HG02852 (cell line): ENCODE measurements at regions not wholly inside any gene's neighbourhood (a gene's known extent, or its start where the extent isn't known, plus 50 kb on each side); places are given as distances from the start of the nearest gene placed in this dataset.

ENCODE experiments used
- ATAC-seq: cut with Tn5 transposase; IDR thresholded peaks from one replicate; pipeline ENCODE4 v1.9.1; 2021; ENCODE audit warnings: mild to moderate bottlenecking, moderate library complexity; ENCODE audit not compliant: unreplicated experiment

DNA sequence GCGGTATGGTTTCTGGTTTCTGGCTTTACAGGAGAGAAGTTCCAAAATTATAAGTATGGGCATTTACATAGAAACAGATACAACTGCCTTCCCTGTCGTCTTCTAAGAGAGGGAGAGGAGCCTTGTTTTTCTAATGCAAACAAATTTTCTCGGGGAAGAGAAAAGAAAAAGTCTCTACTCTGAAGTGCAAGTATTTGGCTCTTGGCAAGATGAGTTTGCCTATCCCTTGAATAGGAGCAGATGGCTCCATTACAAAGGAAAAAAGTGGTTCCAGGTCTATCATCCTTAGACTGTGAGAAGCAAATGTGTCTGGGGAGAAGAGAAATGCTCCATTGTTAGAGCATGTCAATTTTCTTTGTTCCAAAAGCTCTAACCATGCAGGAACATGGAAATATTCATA lies 455.6 kb downstream of the BUD13 start:
- ATAC-seq = no peak

DNA sequence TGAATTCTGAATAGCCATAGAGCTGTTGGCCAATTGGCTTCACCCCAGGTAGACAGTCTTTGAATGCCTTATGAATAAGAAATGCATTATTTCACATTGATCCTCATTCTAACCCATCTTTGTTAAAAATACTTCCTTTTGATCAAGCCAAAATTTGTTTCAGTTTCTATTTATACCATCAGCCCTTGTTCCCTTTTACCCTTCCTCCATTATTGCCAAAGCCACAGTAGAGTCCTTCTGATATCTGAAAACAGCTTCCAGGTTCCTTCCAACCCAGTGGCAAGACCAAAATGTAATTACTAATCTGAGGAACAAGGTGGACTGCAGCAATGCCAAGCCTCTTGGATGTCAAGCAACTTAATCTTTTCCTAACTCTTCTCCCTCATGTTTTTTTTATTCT lies 458.8 kb downstream of the BUD13 start:
- ATAC-seq = no peak

DNA sequence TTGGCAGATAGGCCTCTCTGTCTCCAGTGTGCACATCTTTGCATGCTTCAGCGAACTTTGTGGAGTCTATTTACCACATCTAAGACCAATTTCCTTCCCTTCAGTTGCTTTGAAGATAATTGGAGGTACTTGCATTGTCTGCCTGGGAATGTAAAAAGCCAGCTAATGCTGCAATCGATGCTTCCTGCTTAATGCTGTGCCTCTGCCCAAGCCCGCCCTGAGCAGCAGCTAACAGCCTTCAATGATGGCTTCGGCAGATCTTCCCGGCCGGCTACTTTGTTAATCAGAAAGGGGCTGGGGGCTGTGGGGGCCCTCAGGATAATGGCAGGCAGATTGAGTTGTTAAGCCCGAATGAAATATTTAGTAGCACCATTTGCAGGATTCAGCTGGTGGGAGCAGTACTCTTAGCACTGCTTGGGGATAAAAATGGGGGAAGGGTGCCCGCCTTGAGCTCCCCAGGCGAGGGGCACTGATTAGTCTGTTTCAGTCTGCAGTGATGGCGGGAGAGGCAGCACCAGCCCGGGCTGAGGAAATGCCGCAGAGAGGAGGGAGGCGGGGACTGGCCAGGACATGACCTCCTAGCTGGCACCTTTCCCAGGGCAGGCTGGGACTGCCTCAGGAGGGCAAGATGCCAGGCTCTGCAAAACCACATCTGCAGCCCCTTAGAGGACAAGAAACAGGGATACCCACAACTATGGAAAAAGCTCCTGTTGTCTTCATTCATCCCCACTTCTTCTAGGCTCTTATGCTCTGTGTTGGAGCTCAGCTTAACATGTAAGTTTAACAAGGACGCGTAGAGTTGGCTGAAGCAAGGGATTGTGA lies 460.0 kb downstream of the BUD13 start:
- ATAC-seq = no peak

DNA sequence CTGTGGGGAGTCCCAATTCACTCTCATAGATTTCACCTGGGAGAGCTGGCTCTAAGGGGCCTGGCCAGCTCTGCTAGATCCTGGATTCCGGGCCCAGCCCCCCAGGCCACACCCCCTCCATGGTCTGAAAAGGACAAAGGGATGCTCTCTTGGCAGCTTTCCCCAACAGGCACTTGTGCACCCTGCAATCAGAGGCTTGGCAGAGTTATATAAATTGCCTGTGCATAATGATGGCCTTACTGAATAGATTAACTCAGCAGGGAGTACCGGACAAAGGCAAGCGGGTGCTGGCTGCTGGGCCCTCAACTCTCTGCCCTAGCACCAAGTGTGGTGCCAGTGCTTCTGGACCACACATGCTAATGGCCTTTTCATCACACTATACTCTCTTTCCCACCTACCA lies 461.6 kb downstream of the BUD13 start:
- ATAC-seq = no peak

DNA sequence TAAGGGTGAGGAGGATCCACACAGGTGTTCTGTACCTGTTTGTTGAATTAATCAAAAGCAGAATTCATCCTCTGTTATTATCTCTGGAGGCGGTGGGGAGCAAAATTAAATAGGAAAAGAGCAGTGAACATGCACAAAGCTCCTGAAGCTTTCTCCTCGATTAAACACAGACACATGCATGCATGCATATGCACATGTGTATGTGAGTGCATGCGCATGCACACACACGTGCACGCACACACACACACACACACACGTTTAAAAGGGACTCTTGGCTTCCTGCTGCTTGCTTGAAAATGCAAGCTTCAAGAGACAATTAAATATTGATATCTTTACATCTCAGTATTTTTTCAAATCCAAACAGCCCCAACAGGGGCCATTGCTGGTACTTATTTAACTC lies 462.1 kb downstream of the BUD13 start:
- ATAC-seq = no peak

DNA sequence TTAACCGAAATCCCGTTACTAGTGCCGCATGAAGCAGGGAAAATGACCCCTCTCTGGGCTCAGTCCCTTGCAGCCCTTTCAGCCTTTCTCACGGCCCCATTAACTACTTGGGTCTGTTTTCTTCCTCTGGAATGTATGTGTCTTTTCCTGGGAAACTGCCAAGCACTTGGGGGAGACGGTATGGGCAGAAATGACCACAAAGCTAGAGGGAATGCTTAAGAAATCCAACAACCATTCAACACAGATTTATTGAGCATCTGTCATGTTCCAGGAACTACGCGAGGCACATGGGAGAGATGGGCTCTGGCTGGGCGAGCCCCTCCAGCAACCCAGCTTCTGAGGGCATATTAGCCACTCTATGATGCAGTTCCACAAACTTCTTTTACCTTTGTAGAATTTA lies 462.6 kb downstream of the BUD13 start:
- no peak for ATAC-seq

DNA sequence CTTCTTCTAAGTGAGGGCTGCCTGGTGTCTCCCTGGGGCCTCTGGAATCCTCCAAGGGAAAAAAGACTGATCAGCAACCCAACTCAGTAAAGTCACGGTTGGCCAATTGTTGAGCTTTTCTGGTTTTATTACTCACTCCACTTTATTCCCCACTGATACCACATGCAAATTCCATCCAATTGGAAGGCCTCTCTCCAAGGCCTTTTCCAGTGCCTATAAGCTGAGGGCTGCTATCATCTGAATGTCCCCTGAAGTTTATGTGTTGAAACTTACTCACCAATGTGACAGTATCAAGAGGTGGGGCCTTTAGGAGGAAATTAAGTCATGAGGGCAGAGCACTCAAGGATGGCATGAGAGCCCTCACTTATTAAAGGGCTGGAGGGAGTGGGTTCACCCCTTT lies 463.3 kb downstream of the BUD13 start:
- ATAC-seq = no peak

DNA sequence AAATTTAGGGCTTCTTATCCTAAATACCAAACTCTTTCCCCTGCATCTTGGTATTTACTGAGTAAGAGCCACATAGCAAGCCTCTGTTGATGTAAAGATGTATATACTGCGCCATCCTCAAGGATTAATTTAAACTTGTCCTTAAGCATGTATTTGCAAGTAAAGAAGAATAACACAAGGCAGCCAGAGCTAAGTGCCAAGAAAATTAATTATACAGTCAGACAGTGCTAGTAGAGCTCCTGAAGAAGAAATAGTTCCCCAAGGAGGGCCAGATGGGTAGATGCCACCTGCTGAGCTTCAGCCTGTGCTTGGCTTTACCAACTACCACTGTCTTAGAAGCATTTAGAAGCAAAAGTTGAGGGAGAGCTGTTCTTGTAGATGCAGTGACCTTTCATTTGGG lies 470.0 kb downstream of the BUD13 start:
- ATAC-seq = no peak

DNA sequence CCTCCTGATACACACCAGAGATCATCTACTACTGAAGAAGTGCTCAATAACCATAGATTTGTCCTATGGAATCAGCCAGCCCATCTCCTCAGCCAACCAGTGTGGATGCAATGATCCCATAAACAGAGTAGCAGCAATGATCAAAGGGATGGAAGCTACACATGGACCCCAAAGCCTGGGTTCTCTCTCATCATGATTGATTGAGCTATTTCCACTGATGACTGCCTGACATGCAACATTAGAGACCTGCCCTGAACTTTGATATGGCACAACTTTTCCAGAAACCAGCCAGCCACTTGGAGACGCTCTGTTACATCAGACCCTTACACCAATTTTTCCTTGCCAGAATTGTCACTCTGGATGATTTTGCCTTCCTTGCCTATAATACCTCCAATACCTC lies 471.6 kb downstream of the BUD13 start:
- ATAC-seq = no peak

DNA sequence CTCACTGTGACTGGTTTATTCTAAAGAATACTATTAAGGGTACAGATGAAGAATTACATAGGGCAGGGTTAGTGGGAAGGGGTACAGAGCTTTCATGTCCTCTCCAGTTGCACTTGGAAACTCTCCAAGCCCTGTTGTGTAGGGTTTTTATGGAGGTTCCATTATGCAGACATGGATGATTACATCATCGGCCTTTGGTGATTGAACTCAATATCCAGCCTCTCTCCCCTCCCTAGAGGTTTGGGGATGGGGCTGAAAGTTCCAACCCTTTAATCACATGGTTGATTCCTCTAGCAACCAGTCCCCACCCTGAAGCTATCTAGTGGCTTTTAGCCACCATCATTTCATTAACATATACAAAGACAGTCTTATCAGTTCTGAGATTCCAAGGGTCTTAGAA lies 472.6 kb downstream of the BUD13 start:
- ATAC-seq = no peak

DNA sequence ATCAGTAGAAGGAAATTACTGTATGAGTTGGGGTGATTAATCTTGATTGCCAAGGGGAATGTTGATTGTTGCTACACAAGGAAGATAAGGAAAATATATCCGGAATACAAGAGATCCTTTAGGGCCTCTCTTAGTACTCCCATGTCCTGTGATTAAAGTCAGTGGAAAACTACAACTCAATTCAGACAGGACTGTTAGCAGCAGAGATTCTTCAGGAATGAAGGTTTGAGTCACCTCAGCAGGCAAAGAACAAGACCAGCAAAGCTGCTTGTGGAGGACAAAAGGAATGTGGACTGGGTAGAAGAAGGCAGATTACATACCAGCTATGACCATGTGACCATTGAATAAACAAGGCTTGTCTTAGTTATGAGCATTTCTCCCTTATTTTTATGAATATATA lies 478.2 kb downstream of the BUD13 start:
- no peak for ATAC-seq

DNA sequence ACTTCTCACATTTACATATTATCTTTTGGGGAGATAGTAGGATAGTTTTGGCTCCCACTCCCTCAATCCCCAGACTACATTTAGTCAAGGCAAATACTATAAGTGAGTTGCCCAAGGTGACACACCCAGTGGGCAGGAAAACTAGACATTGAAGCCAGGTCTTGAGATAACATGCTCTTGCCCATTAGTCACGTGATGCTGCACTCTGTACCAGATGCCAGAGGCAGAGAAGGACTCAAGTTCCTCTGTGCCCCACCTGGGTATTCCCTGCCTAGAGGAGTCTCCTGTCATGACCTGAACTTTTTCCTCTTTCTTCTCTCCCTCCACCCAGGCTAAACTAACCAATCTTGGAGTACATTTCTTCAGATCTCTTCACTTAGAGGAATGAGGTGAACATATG lies 484.9 kb downstream of the BUD13 start:
- no peak for ATAC-seq

DNA sequence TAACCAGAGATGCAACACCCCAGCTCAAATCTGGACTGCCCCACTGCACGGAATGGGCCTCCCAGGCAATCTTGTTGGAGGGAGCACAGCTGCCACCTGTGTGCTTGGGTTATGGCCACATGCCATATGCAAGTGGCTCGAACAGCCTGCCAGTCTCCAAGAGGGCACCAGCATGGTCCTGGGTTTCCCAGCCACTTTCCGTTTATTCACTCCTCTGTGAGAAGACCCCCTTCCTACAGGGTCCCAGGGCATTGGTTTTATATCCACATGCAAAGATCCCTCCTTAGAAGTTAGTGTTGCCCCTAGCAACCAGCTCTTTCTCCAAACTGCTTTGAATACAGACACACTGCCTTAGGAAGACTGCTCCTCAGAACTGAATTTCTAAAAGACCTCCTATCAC lies 487.8 kb downstream of the BUD13 start:
- ATAC-seq = no peak

DNA sequence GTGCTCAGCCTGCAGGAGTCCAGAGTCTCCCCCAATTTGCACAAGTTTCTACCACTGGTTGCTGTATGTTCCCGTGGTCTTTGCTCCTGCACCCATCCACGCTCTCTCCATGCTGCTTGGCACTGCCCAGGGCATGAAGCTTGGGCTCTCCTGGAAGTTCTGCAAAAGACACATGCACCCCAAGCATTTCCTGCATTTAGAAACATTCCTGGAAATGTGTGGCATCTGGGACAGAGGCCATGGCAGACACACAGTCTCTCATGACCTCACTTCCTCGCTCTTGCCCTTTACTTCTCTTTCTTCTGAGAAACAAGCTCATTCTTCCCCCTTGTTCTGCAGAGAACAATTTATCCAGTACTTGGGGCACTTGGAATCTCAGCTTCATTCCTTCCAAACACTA lies 489.5 kb downstream of the BUD13 start:
- no peak for ATAC-seq

DNA sequence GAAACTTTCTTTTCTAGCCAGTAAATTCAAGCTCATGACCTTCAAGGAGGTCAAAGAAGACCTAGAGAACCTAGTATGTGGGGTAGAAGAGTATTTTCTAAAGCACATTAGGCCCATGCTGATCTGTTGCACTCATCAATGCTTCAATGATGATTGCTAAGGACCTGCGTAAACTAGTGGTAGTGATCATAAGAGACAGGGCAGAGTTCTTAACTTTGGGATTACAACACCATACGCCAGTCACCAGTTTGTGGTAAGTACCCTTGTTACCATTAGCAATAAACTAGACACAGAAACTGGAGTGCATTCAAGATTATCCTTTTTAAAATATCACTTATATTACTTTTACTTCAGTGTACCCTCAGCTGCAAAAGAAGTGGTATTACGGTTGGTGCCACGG lies 490.3 kb downstream of the BUD13 start:
- no peak for ATAC-seq

DNA sequence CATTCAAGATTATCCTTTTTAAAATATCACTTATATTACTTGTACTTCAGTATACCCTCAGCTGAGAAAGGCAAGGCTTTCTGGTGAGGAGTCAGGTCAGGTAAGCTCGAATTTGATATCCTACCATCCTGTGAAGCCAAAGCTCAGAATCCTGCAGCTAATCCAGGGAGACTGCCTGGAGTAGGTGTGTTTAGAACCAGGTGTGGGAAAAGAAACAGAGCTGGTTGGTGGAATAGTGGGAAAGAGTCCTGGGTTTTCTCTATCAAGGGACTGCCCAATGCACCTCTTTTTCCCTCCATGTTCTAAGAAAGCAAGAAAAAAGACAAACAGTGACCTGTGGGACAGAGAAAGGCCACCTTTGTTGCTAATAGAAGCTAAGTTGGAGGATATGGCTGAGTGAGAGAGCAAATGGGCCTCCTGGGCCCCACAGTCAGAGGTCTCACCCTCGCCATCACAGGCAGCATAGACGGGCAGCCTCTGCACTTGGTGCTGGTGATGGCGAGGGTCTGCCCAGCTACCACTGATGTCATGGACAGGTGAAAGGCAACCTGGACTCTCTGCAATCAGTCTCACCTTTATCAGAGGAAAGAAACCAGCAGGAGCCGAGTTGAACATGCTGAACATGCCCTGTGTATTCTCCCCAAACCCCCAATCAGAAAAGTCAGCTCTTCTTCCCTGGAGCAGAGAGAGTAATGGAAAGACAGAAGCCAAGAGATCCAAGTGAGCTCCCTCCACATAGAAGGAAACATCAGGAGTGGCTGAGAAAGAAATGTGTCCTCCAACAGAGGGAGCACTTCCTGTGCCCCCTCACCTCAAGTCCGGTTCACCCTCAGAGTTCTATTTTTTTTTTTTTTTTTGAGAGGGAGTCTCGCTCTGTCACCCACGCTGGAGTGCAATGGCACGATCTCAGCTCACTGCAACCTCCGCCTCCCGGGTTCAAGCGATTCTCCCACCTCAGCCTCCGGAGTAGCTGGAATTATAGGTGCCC lies 491.3 kb downstream of the BUD13 start:
- ATAC-seq = no peak

DNA sequence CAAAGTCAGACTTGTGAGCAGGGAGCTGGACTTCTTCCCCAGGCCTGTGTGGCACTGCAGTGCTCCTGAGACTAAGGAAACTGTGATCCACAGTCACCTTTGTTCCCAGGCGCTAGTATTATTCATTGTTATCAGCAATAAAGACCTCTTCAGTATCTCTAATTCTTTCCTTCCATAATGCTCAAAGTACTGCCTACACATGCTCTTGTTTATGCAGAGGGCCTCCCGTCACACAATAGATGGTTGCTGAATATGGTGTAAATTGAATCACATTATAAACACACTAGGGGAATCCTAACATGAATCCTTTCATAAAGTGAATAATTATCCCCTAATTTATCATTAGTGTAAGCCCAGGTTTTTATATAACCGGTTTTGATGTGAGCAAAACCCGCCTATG lies 493.3 kb downstream of the BUD13 start:
- no peak for ATAC-seq

DNA sequence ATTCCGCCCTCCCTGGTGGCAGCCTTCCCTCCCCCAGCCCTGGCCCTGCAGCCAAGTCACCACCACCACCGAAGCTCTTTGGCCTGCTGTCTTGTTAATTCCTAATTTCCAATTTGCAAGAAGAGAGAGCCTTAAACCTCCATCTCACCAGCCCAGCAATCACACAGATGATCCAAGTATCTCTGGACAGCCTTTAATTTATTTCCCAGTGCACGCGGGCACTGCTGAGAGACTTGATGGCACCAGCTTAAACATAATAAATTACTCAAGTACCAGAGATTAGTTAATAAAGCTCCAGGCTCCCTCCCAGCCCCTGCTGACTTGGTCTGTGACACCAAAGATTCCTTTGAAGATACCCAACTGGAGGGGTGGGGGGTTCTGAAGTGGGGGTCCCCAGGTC lies 494.7 kb downstream of the BUD13 start:
- no peak for ATAC-seq

DNA sequence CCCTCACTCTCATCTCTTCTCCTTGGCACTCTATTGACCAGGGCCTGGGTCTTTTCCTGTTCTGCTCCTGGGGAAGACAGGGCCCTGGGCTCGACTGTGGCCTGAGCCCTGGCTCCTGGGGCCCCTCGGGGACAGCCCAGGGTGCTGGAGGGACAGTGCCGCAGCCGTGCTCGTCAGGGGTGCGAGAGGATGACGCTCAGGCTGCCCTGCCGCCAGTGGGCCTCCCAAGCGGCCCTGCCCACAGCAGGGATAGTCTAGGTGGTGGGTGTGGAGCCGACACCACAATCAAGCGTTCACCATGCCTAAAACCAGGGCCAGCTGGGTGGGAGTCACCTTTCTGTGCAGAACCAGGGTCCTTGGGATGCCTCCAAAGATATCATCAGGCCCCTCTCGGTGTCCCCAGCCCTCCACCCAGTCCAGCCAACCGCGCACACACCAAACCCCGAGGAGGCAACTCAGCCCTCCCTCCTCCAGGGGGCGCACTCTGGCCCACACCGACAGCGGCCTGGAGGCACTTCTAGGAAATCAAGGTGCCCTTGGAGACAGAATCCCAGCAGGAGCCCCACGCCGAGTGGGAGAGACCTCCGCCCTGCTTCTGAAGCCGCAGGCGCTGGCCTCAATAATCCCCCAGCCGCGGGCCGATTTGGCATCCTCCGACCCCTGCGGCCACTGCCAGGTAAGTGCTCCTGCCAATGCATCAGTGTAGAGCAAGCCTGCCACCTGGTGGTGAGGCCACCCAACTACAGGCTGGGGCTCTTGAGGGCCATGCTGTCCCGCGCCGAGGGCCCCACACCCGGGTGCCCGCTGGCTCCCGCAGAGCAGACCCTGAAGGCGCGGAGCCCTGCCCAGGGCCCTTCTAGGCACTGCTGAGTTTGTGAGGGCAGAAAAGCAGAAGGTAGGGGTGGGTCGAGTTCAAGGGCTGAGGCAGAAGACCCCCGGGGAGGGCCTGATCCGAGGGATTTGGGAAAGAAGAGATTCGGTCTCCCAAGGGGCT lies 496.4 kb downstream of the BUD13 start:
- ATAC-seq = no peak

DNA sequence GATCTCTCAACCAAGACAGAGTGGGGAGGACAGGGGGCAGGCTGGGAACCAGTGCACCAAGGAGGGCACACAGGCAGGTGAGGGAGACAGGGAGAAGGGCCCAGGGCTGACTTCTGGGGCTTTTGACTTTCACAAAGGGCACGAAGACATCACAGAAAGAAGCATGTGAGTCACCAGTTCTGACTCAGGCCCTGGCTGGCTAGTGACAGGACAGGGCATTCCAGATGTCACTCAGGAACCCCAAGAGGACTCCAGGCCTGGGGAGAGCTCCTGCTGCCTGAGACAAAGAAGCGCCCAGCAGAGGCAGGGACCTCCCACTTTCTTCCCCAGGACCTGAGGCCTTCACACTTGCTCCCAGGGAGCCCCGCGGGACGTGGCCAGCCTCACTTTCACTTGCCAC lies 497.2 kb downstream of the BUD13 start:
- ATAC-seq = no peak

DNA sequence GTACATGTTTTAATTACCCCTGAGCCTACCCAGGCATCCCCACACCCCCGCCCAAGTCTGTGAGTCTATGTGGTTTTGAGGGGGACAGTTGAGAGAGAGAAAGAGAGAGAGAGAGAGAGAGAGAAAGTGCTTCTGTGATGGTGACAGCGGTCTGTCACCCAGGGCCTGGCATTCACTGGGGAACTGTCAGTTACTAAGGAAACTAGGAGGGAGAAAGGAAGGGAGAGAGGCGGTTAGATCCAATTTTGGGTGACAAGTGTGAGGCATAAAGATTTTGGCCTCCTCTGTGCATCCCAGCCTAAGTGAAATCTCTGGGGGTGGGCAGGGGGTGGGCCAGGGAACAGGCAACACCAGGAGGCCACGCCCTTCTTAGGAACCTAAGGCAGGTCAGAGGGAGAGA lies 498.3 kb downstream of the BUD13 start:
- ATAC-seq = no peak
